ENCODE measurements at regions not wholly inside any gene's neighbourhood (a gene's known extent, or its start where the extent isn't known, plus 50 kb on each side); places are given as distances from the start of the nearest gene placed in this dataset.
"Not testable (repeated sequence)": the region's sequence is repeated elsewhere in the genome, so short reads cannot be mapped to it uniquely, and the experiment has no call there.

- not testable (repeated sequence) for TF ChIP-seq CTCF (IDR thresholded peaks at IDR 0.05; ENCODE audit: insufficient read depth, low read length, poor library complexity, severe bottlenecking); EZH2phosphoT487 (conservative IDR thresholded peaks at IDR 0.05; ENCODE audit: low read length)
Measured at GRCh38 chr20:53773066-53773791, 179.6 kb upstream of the ZNF217 start.

All from SU-DHL-6 (cell line).